Activated naive CD4-positive, alpha-beta T cell (primary cell): ENCODE measurements at regions not wholly inside any gene's neighbourhood (a gene's known extent, or its start where the extent isn't known, plus 50 kb on each side); places are given as distances from the start of the nearest gene placed in this dataset.
"Not testable (repeated sequence)": the region's sequence is repeated elsewhere in the genome, so short reads cannot be mapped to it uniquely, and the experiment has no call there.

Experiments
- DNase-seq, 4 experiments: peaks; one replicate each; lab custom pipeline; 2025; lab: John Stamatoyannopoulos, UW

- no peak for DNase-seq
Observed at GRCh38 chr12:47373554-47374150, 293.9 kb upstream of the AMIGO2 start.

- DNase-seq, result no peak
Observed at GRCh38 chr12:47370421-47370820, 290.7 kb upstream of the AMIGO2 start.

GRCh38 chr12:47369085-47369484 lies 289.3 kb upstream of the AMIGO2 start:
- DNase-seq, result no peak

- no peak for DNase-seq
Observed at GRCh38 chr12:47367912-47368537, 288.3 kb upstream of the AMIGO2 start.

- DNase-seq, result no peak
Observed at GRCh38 chr12:47366579-47366978, 286.8 kb upstream of the AMIGO2 start.

- DNase-seq, result no peak
Observed at GRCh38 chr12:47366157-47366556, 286.4 kb upstream of the AMIGO2 start.

GRCh38 chr12:47365443-47366076 lies 285.8 kb upstream of the AMIGO2 start:
- not testable (repeated sequence) for DNase-seq

- DNase-seq, result no peak
Observed at GRCh38 chr12:47364261-47364660, 284.5 kb upstream of the AMIGO2 start.

GRCh38 chr12:47362126-47362705 lies 282.5 kb upstream of the AMIGO2 start:
- no peak for DNase-seq

GRCh38 chr12:47361389-47362021 lies 281.7 kb upstream of the AMIGO2 start:
- DNase-seq, result peak in 2 of 4 experiments; percentile 7 to 8

GRCh38 chr12:47360771-47361388 lies 281.1 kb upstream of the AMIGO2 start:
- DNase-seq, result peak in 2 of 4 experiments; percentile 7 to 15

- no peak for DNase-seq
Observed at GRCh38 chr12:47360093-47360480, 280.3 kb upstream of the AMIGO2 start.

GRCh38 chr12:47359310-47360092 lies 279.7 kb upstream of the AMIGO2 start:
- DNase-seq, result no peak

GRCh38 chr12:47357006-47357405 lies 277.2 kb upstream of the AMIGO2 start:
- not testable (repeated sequence) for DNase-seq

GRCh38 chr12:47356129-47356700 lies 276.5 kb upstream of the AMIGO2 start:
- no peak for DNase-seq

GRCh38 chr12:47353508-47353907 lies 273.7 kb upstream of the AMIGO2 start:
- DNase-seq, result no peak

- DNase-seq, result no peak
Observed at GRCh38 chr12:47352067-47352466, 272.3 kb upstream of the AMIGO2 start.

- DNase-seq, result no peak
Observed at GRCh38 chr12:47351526-47351925, 271.8 kb upstream of the AMIGO2 start.

- no peak for DNase-seq
Observed at GRCh38 chr12:47350062-47350408, 270.3 kb upstream of the AMIGO2 start.

GRCh38 chr12:47349137-47350061 lies 269.6 kb upstream of the AMIGO2 start:
- DNase-seq, result no peak
